ENCODE measurements at regions not wholly inside any gene's neighbourhood (a gene's known extent, or its start where the extent isn't known, plus 50 kb on each side); places are given as distances from the start of the nearest gene placed in this dataset.

GRCh38 chr7:146053492-146053891 lies 63.1 kb upstream of the CNTNAP2 start (continued):
- TF ChIP-seq, protein P1, sequence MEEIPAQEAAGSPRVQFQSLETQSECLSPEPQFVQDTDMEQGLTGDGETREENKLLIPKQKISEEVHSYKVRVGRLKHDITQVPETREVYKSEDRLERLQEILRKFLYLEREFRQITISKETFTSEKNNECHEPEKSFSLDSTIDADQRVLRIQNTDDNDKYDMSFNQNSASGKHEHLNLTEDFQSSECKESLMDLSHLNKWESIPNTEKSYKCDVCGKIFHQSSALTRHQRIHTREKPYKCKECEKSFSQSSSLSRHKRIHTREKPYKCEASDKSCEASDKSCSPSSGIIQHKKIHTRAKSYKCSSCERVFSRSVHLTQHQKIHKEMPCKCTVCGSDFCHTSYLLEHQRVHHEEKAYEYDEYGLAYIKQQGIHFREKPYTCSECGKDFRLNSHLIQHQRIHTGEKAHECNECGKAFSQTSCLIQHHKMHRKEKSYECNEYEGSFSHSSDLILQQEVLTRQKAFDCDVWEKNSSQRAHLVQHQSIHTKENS (CRISPR knock-in tag; IDR thresholded peaks at IDR 0.05) = no peak
- TF ChIP-seq NCOR1 (IDR thresholded peaks at IDR 0.05) (peak; percentile 83), CBX1 (IDR thresholded peaks at IDR 0.05; ENCODE audit: low read depth) (no peak), YY1 (IDR thresholded peaks at IDR 0.05; ENCODE audit: borderline replicate concordance in 1 of 3, control insufficient read depth in 1 of 3, extremely low read depth in 1 of 3, insufficient read depth in 3 of 3, insufficient read length in 1 of 3, insufficient replicate concordance in 2 of 3, low read depth in 1 of 3, low read length in 2 of 3) (no peak), ZNF444 (CRISPR knock-in tag; IDR thresholded peaks at IDR 0.05) (no peak), TFAM (CRISPR knock-in tag; conservative IDR thresholded peaks at IDR 0.05) (no peak), EHMT2 (IDR thresholded peaks at IDR 0.05) (peak; percentile 82), CREB5 (CRISPR knock-in tag; IDR thresholded peaks at IDR 0.05) (no peak), CHD2 (IDR thresholded peaks at IDR 0.05; ENCODE audit: low read depth, low read length) (0 out of 2 replicates have a peak, but pooled peaks have one; percentile 24), ZNF592 (IDR thresholded peaks at IDR 0.05) (no peak), PKNOX1 (IDR thresholded peaks at IDR 0.05) (peak; percentile 75), TCF3 (CRISPR knock-in tag; IDR thresholded peaks at IDR 0.05) (peak; percentile 84), XRCC5 (IDR thresholded peaks at IDR 0.05; ENCODE audit: low read depth, low read length) (no peak), MEIS2 (IDR thresholded peaks at IDR 0.05; ENCODE audit: partially characterized antibody) (peak; percentile 81), HBP1 (CRISPR knock-in tag; IDR thresholded peaks at IDR 0.05) (no peak), MTA2 (IDR thresholded peaks at IDR 0.05; ENCODE audit: low read depth) (0 out of 2 replicates have a peak, but pooled peaks have one; percentile 53), SOX6 (IDR thresholded peaks at IDR 0.05) (0 out of 2 replicates have a peak, but pooled peaks have one; percentile 33), TBL1XR1 (IDR thresholded peaks at IDR 0.05; ENCODE audit: low read length in 2 of 2) (0 out of 4 replicates have a peak, but pooled peaks of 1 of the 2 experiments have one; percentile 46), LEF1 (IDR thresholded peaks at IDR 0.05) (peak; percentile 39; the same call in 1 of the 2 replicates), HDAC2 (IDR thresholded peaks at IDR 0.05) (peak; percentile 68; the same call in 1 of the 2 replicates), KLF1 (tag; IDR thresholded peaks at IDR 0.05) (no peak)

Data from K562 (cell line).